HL-60 (cell line): ENCODE measurements at regions not wholly inside any gene's neighbourhood (a gene's known extent, or its start where the extent isn't known, plus 50 kb on each side); places are given as distances from the start of the nearest gene placed in this dataset.

ENCODE experiments used
- DNase-seq, 2 experiments: peaks; one replicate each; pipeline ENCODE4 v3.0.0-alpha.2; 2010 to 2020; ENCODE audit warnings: low read depth in 1 of 2, low spot score in 1 of 2
- H3K27ac ChIP-seq: fragments of 250-450 bp; sonication (Bioruptor Pico); replicated peaks from 2 replicates; pipeline ENCODE4 v1.5.1; 2020; ENCODE audit warnings: mild to moderate bottlenecking, moderate library complexity
- H3K27me3 ChIP-seq: fragments of 250-450 bp; sonication (Bioruptor Pico); 2 replicates; pipeline ENCODE4 v1.5.1; 2021; ENCODE audit warnings: mild to moderate bottlenecking, moderate library complexity; ENCODE audit not compliant: insufficient read depth, poor library complexity, severe bottlenecking
- H3K4me3 ChIP-seq: replicated peaks from 2 replicates; pipeline ENCODE4 v1.5.1; 2011; ENCODE audit warnings: mild to moderate bottlenecking, control low read depth, low read length; ENCODE audit not compliant: insufficient read depth
- CTCF ChIP-seq: IDR thresholded peaks from one replicate; pipeline ENCODE4 v1.5.1; 2011; ENCODE audit warnings: low read length, control low read depth, inconsistent platforms; ENCODE audit not compliant: insufficient read depth
- GABPA ChIP-seq: IDR thresholded peaks from 2 replicates; pipeline ENCODE4 v1.6.1; 2012; ENCODE audit warnings: low read depth
- POLR2AphosphoS5 ChIP-seq: IDR thresholded peaks from 2 replicates; pipeline ENCODE4 v1.6.1; 2012; ENCODE audit warnings: low read depth
- REST ChIP-seq: IDR thresholded peaks from 2 replicates; pipeline ENCODE4 v1.6.1; 2012; ENCODE audit warnings: low read depth; ENCODE audit not compliant: insufficient replicate concordance
- SPI1 ChIP-seq: IDR thresholded peaks from 2 replicates; pipeline ENCODE4 v1.6.1; 2012; ENCODE audit warnings: low read depth, mild to moderate bottlenecking, borderline replicate concordance

- Histone ChIP-seq H3K4me3 (no peak overlapping the region), H3K27me3 (peaks cover 24% of the 10 kb centered on the region), H3K27ac (no peak overlapping the region)
- TF ChIP-seq GABPA = no peak
- TF ChIP-seq POLR2AphosphoS5 = no peak
- TF ChIP-seq REST = no peak
- no peak for TF ChIP-seq SPI1
- TF ChIP-seq CTCF = no peak
- DNase-seq = no peak
Measured at GRCh38 chr2:196587056-196587455, 52.5 kb upstream of the CCDC150 start.

GRCh38 chr2:196587739-196588138, 51.8 kb upstream of the CCDC150 start:
- TF ChIP-seq CTCF (no peak), GABPA (no peak), REST (no peak), SPI1 (no peak), POLR2AphosphoS5 (no peak)
- Histone ChIP-seq H3K4me3 (no peak overlapping the region), H3K27me3 (peaks cover 29% of the 10 kb centered on the region), H3K27ac (no peak overlapping the region)
- no peak for DNase-seq

GRCh38 chr2:196589419-196589818, 50.1 kb upstream of the CCDC150 start:
- TF ChIP-seq REST (no peak), SPI1 (no peak), GABPA (no peak), POLR2AphosphoS5 (no peak), CTCF (no peak)

More at GRCh38 chr2:196589419-196589818, 50.1 kb upstream of the CCDC150 start:
- DNase-seq = no peak
- H3K4me3 ChIP-seq = no peak overlapping the region
- H3K27ac ChIP-seq = no peak overlapping the region
- peaks cover 38% of the 10 kb centered on the region for H3K27me3 ChIP-seq
